ENCODE measurements at regions not wholly inside any gene's neighbourhood (a gene's known extent, or its start where the extent isn't known, plus 50 kb on each side); places are given as distances from the start of the nearest gene placed in this dataset.

DNA sequence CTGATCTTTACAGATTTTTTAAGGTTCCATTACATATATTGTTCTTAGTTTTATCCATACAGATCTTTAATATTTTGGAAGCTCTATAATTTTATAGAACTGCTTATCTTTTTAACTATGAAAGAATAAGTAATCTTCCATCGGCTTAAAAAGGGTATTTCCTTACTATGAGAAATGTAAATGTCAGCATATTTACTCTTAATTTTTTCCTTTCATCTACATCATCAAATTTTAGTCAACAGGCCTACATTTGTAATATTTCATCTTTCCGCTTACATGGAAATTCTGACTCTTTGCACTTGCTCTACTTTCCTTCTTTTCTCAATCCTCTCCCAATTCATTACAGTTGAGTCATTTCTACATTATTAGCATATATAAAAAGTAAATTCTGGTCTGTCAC is 111.3 kb upstream of the GOLGA6L6 start:
- TF ChIP-seq, protein P1, sequence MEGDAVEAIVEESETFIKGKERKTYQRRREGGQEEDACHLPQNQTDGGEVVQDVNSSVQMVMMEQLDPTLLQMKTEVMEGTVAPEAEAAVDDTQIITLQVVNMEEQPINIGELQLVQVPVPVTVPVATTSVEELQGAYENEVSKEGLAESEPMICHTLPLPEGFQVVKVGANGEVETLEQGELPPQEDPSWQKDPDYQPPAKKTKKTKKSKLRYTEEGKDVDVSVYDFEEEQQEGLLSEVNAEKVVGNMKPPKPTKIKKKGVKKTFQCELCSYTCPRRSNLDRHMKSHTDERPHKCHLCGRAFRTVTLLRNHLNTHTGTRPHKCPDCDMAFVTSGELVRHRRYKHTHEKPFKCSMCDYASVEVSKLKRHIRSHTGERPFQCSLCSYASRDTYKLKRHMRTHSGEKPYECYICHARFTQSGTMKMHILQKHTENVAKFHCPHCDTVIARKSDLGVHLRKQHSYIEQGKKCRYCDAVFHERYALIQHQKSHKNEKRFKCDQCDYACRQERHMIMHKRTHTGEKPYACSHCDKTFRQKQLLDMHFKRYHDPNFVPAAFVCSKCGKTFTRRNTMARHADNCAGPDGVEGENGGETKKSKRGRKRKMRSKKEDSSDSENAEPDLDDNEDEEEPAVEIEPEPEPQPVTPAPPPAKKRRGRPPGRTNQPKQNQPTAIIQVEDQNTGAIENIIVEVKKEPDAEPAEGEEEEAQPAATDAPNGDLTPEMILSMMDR (conservative IDR thresholded peaks at IDR 0.05), result no peak
- TF ChIP-seq EZH2 (IDR thresholded peaks at IDR 0.05; ENCODE audit: low read depth), result no peak

All from PC-9 (cell line).